ENCODE measurements at regions not wholly inside any gene's neighbourhood (a gene's known extent, or its start where the extent isn't known, plus 50 kb on each side); places are given as distances from the start of the nearest gene placed in this dataset.

- Histone ChIP-seq H3K27ac (ENCODE audit: low read depth in 1 of 2, low read length in 2 of 2) (no peak overlapping the region), H3K27me3 (ENCODE audit: control insufficient read depth in 4 of 4, insufficient read depth in 4 of 4, low read length in 3 of 4) (no peaks in the 10 kb centered on the region), H3K4me3 (ENCODE audit: low read depth in 1 of 3, low read length in 3 of 3) (no peak overlapping the region), H3K36me3 (ENCODE audit: control insufficient read depth in 4 of 4, insufficient read depth in 3 of 4, low read depth in 1 of 4, low read length in 3 of 4) (no peaks in the 10 kb centered on the region), H3K9me3 (ENCODE audit: control insufficient read depth in 4 of 4, low read length in 3 of 4) (no peaks in the 10 kb centered on the region), H3K9ac (ENCODE audit: low read depth in 1 of 2, low read length in 2 of 2) (no peak overlapping the region), H3K4me1 (ENCODE audit: control insufficient read depth in 4 of 4, insufficient read depth in 4 of 4, low read length in 3 of 4) (no peaks in the 10 kb centered on the region)
- no peak for TF ChIP-seq ZBTB33 (IDR thresholded peaks at IDR 0.05)
- no peak for TF ChIP-seq SP1 (IDR thresholded peaks at IDR 0.05)
- TF ChIP-seq CTCF (IDR thresholded peaks at IDR 0.05; ENCODE audit: low read depth, low read length, missing input control), result no peak
- DNase-seq (ENCODE audit: low spot score), result no peak
- 72% methylated on average over 4 of the region's 4 CpGs for WGBS
These were observed 136.6 kb downstream of the LMNTD1 start for GRCh38 chr12:25416516-25416915.

- no peak overlapping the region for H3K27ac ChIP-seq (ENCODE audit: low read depth in 1 of 2, low read length in 2 of 2)
- no peaks in the 10 kb centered on the region for H3K27me3 ChIP-seq (ENCODE audit: control insufficient read depth in 4 of 4, insufficient read depth in 4 of 4, low read length in 3 of 4)
- WGBS, result 86% methylated on average over 5 of the region's 5 CpGs
- no peaks in the 10 kb centered on the region for H3K4me1 ChIP-seq (ENCODE audit: control insufficient read depth in 4 of 4, insufficient read depth in 4 of 4, low read length in 3 of 4)
- no peaks in the 10 kb centered on the region for H3K9me3 ChIP-seq (ENCODE audit: control insufficient read depth in 4 of 4, low read length in 3 of 4)
- H3K4me3 ChIP-seq (ENCODE audit: low read depth in 1 of 3, low read length in 3 of 3), result no peak overlapping the region
- H3K9ac ChIP-seq (ENCODE audit: low read depth in 1 of 2, low read length in 2 of 2), result no peak overlapping the region
- no peak for DNase-seq (ENCODE audit: low spot score)
- TF ChIP-seq CTCF (IDR thresholded peaks at IDR 0.05; ENCODE audit: low read depth, low read length, missing input control) (no peak), FOXA1 (IDR thresholded peaks at IDR 0.05) (no peak)
- H3K36me3 ChIP-seq (ENCODE audit: control insufficient read depth in 4 of 4, insufficient read depth in 3 of 4, low read depth in 1 of 4, low read length in 3 of 4), result no peaks in the 10 kb centered on the region
These were observed 138.1 kb downstream of the LMNTD1 start for GRCh38 chr12:25415004-25415403.

GRCh38 chr12:25412735-25413134, 140.3 kb downstream of the LMNTD1 start:
- no peaks in the 10 kb centered on the region for H3K9me3 ChIP-seq (ENCODE audit: control insufficient read depth in 4 of 4, low read length in 3 of 4)
- no peaks in the 10 kb centered on the region for H3K27me3 ChIP-seq (ENCODE audit: control insufficient read depth in 4 of 4, insufficient read depth in 4 of 4, low read length in 3 of 4)
- no peaks in the 10 kb centered on the region for H3K36me3 ChIP-seq (ENCODE audit: control insufficient read depth in 4 of 4, insufficient read depth in 3 of 4, low read depth in 1 of 4, low read length in 3 of 4)
- no peak for TF ChIP-seq JUND (IDR thresholded peaks at IDR 0.05)
- no peak for DNase-seq (ENCODE audit: low spot score)
- no peak overlapping the region for H3K27ac ChIP-seq (ENCODE audit: low read depth in 1 of 2, low read length in 2 of 2)
- 83% methylated on average over 3 of the region's 3 CpGs for WGBS
- H3K9ac ChIP-seq (ENCODE audit: low read depth in 1 of 2, low read length in 2 of 2), result no peak overlapping the region
- no peak overlapping the region for H3K4me3 ChIP-seq (ENCODE audit: low read depth in 1 of 3, low read length in 3 of 3)
- H3K4me1 ChIP-seq (ENCODE audit: control insufficient read depth in 4 of 4, insufficient read depth in 4 of 4, low read length in 3 of 4), result no peaks in the 10 kb centered on the region

- H3K4me1 ChIP-seq (ENCODE audit: control insufficient read depth in 4 of 4, insufficient read depth in 4 of 4, low read length in 3 of 4), result peaks cover 0 to 5% (median 2%) of the 10 kb centered on the region in 4 donors
- DNase-seq (ENCODE audit: low spot score), result no peak
- no peak overlapping the region for H3K27ac ChIP-seq (ENCODE audit: low read depth in 1 of 2, low read length in 2 of 2)
- 63% methylated on average over 5 of the region's 5 CpGs for WGBS
- no peaks in the 10 kb centered on the region for H3K27me3 ChIP-seq (ENCODE audit: control insufficient read depth in 4 of 4, insufficient read depth in 4 of 4, low read length in 3 of 4)
- H3K4me3 ChIP-seq (ENCODE audit: low read depth in 1 of 3, low read length in 3 of 3), result no peak overlapping the region
- TF ChIP-seq ZBTB33 (IDR thresholded peaks at IDR 0.05) (no peak), MAX (IDR thresholded peaks at IDR 0.05) (no peak), ATF3 (IDR thresholded peaks at IDR 0.05) (no peak), FOXA2 (IDR thresholded peaks at IDR 0.05) (no peak), YY1 (IDR thresholded peaks at IDR 0.05) (no peak), FOXA1 (IDR thresholded peaks at IDR 0.05) (no peak), GABPA (IDR thresholded peaks at IDR 0.05 in 1 of 2, conservative IDR thresholded peaks at IDR 0.05 in 1 of 2) (no peak), EGR1 (IDR thresholded peaks at IDR 0.05; ENCODE audit: low read depth in 2 of 2) (no peak), NR2F2 (IDR thresholded peaks at IDR 0.05) (no peak), JUND (IDR thresholded peaks at IDR 0.05) (no peak), SP1 (IDR thresholded peaks at IDR 0.05) (no peak), RXRA (IDR thresholded peaks at IDR 0.05) (no peak)
- H3K9ac ChIP-seq (ENCODE audit: low read depth in 1 of 2, low read length in 2 of 2), result no peak overlapping the region
- H3K9me3 ChIP-seq (ENCODE audit: control insufficient read depth in 4 of 4, low read length in 3 of 4), result no peaks in the 10 kb centered on the region
- no peaks in the 10 kb centered on the region for H3K36me3 ChIP-seq (ENCODE audit: control insufficient read depth in 4 of 4, insufficient read depth in 3 of 4, low read depth in 1 of 4, low read length in 3 of 4)
These were observed 148.1 kb downstream of the LMNTD1 start for GRCh38 chr12:25404955-25405354.

Measured in liver (tissue), 8 donors.